ENCODE measurements at regions not wholly inside any gene's neighbourhood (a gene's known extent, or its start where the extent isn't known, plus 50 kb on each side); places are given as distances from the start of the nearest gene placed in this dataset.

DNA sequence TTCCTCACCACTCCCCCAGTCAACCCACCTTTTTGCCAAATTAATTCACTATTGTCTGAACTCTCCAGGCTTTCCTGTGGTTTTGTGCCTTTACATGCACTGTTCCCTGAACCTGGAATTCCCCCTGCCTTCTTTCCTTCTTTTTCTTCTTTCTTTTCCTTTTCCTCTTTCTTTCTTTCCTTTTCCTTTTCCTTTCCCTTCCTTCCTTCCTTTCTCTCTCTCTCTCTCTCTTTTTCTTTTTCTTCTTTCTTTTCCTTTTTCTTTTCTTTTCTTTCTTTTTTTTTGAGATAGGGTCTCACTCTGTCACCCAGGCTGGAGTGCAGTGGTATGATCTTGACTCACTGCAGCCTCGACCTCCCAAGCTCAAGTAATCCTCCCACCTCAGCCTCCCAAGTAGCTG lies 56.6 kb upstream of the CDC42BPA start:
- TF ChIP-seq CTCF (IDR thresholded peaks at IDR 0.05): no peak
- no peak for TF ChIP-seq POLR2A (IDR thresholded peaks at IDR 0.05)
